OCI-LY3 (cell line): ENCODE measurements at regions not wholly inside any gene's neighbourhood (a gene's known extent, or its start where the extent isn't known, plus 50 kb on each side); places are given as distances from the start of the nearest gene placed in this dataset.

Experiments used
- H2AFZ ChIP-seq: fragments of 200-600, 300-600 bp; shearing (Covaris generic); 2 replicates; pipeline ENCODE4 v1.6.0; 2014; ENCODE audit warnings: antibody characterized with exemption, low read depth, low read length
- H3K27ac ChIP-seq: fragments of 200-600, 300-600 bp; sonication (generic); 2 replicates; pipeline ENCODE4 v1.5.1; 2014; ENCODE audit warnings: mild to moderate bottlenecking, low read length, moderate library complexity, mixed read lengths
- H3K27me3 ChIP-seq: fragments of 200-600, 300-600 bp; sonication (generic); 2 replicates; pipeline ENCODE4 v1.6.1; 2014; ENCODE audit warnings: low read depth, low read length, mixed read lengths
- H3K36me3 ChIP-seq: fragments of 200-600, 300-600 bp; sonication (generic); replicated peaks from 2 replicates; pipeline ENCODE3; 2014; ENCODE audit warnings: low read depth, low read length, mixed read lengths
- H3K4me1 ChIP-seq: fragments of 300-600, 200-600 bp; sonication (generic); 2 replicates; pipeline ENCODE4 v1.6.1; 2014; ENCODE audit warnings: low read length, mixed read lengths
- H3K4me2 ChIP-seq: fragments of 200-600, 300-600 bp; sonication (generic); 2 replicates; pipeline ENCODE4 v1.6.1; 2014; ENCODE audit warnings: low read length, mixed read lengths
- H3K4me3 ChIP-seq: fragments of 300-600, 200-600 bp; sonication (generic); 2 replicates; pipeline ENCODE4 v1.5.1; 2014; ENCODE audit warnings: antibody characterized with exemption, mild to moderate bottlenecking, low read length, moderate library complexity
- H3K79me2 ChIP-seq: fragments of 300-600, 200-600 bp; shearing (Covaris generic); 2 replicates; pipeline ENCODE4 v1.6.1; 2014; ENCODE audit warnings: mild to moderate bottlenecking, low read length, mixed read lengths
- H3K9ac ChIP-seq: fragments of 300-600, 200-600 bp; shearing (Covaris generic); 2 replicates; pipeline ENCODE4 v1.6.0; 2014; ENCODE audit warnings: mild to moderate bottlenecking, low read length, moderate library complexity
- H3K9me3 ChIP-seq: fragments of 200-600, 300-600 bp; shearing (Covaris generic); 2 replicates; pipeline ENCODE4 v1.6.1; 2014; ENCODE audit warnings: low read length, mixed read lengths; ENCODE audit not compliant: insufficient read depth
- H4K20me1 ChIP-seq: fragments of 200-600, 300-600 bp; sonication (generic); 2 replicates; pipeline ENCODE4 v1.6.1; 2016; ENCODE audit warnings: low read length, mixed read lengths; ENCODE audit not compliant: insufficient read depth
- CTCF ChIP-seq: fragments of 200-600, 300-600 bp; sonication (generic); IDR thresholded peaks from 2 replicates; pipeline ENCODE4 v1.5.1; 2014; ENCODE audit warnings: antibody characterized with exemption, low read length, low read depth
- EZH2phosphoT487 ChIP-seq: fragments of 200-600 bp; shearing (Covaris generic); IDR thresholded peaks from 2 replicates; pipeline ENCODE4 v1.6.1; 2018; ENCODE audit warnings: antibody characterized with exemption, mixed run types, low read depth

DNA sequence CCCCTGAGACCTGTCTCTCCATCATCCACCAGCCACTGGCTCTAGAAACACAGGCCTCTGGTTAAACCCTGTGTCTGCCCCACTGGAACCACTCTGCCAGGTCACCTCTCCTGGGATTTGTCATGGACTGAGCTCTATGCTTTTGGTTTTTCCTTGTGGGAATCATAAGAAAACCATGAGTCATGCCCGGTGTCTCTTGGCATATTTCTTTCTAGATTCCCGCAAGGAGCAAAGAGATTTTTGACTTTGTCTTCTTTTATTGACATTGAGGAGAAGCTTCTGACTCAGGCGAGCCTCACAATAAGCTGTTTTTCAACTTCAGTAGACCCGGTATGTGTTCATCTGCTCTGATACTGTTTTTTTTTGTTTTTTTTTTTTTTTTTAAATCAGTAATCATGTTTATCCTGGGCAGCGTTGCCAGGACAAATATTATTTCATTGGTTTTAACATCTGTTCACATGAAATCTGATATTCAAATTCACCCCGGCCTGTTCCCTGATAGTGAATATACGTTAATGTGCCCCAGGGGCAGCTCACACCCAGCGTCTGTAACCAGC lies 207.1 kb downstream of the ACKR3 start:
- no peaks in the 10 kb centered on the region for H3K4me1 ChIP-seq
- no peak overlapping the region for H3K4me3 ChIP-seq
- H3K4me2 ChIP-seq: no peak overlapping the region
- H3K36me3 ChIP-seq: no peaks in the 10 kb centered on the region
- TF ChIP-seq CTCF (no peak), EZH2phosphoT487 (no peak)
- no peaks in the 10 kb centered on the region for H4K20me1 ChIP-seq
- H3K79me2 ChIP-seq: no peaks in the 10 kb centered on the region
- no peaks in the 10 kb centered on the region for H3K9me3 ChIP-seq
- no peak overlapping the region for H3K9ac ChIP-seq
- H3K27me3 ChIP-seq: no peaks in the 10 kb centered on the region
- H3K27ac ChIP-seq: no peak overlapping the region
- H2AFZ ChIP-seq: no peak overlapping the region

- H3K27me3 ChIP-seq: no peaks in the 10 kb centered on the region
- H2AFZ ChIP-seq: no peak overlapping the region
- H3K4me1 ChIP-seq: no peaks in the 10 kb centered on the region
- TF ChIP-seq CTCF (no peak), EZH2phosphoT487 (no peak)
- H3K4me2 ChIP-seq: no peak overlapping the region
- no peaks in the 10 kb centered on the region for H3K79me2 ChIP-seq
- H3K9ac ChIP-seq: no peak overlapping the region
- H4K20me1 ChIP-seq: no peaks in the 10 kb centered on the region
- no peaks in the 10 kb centered on the region for H3K36me3 ChIP-seq
- H3K27ac ChIP-seq: no peak overlapping the region
- H3K4me3 ChIP-seq: no peak overlapping the region
- no peaks in the 10 kb centered on the region for H3K9me3 ChIP-seq
Measured at GRCh38 chr2:236777408-236777807, 207.8 kb downstream of the ACKR3 start.

GRCh38 chr2:236781933-236782816 lies 212.6 kb downstream of the ACKR3 start:
- TF ChIP-seq EZH2phosphoT487 (no peak), CTCF (no peak)
- Histone ChIP-seq H3K9ac (no peak overlapping the region), H3K4me1 (no peaks in the 10 kb centered on the region), H2AFZ (no peak overlapping the region), H3K4me2 (no peak overlapping the region), H3K27ac (no peak overlapping the region), H4K20me1 (no peaks in the 10 kb centered on the region), H3K9me3 (no peaks in the 10 kb centered on the region), H3K4me3 (no peak overlapping the region), H3K79me2 (no peaks in the 10 kb centered on the region), H3K27me3 (no peaks in the 10 kb centered on the region), H3K36me3 (no peaks in the 10 kb centered on the region)

GRCh38 chr2:236782938-236783337 lies 213.3 kb downstream of the ACKR3 start:
- Histone ChIP-seq H4K20me1 (no peaks in the 10 kb centered on the region), H3K27ac (no peak overlapping the region), H3K9me3 (no peaks in the 10 kb centered on the region), H2AFZ (no peak overlapping the region), H3K4me1 (no peaks in the 10 kb centered on the region), H3K4me3 (no peak overlapping the region), H3K9ac (no peak overlapping the region), H3K4me2 (no peak overlapping the region), H3K36me3 (no peaks in the 10 kb centered on the region), H3K79me2 (no peaks in the 10 kb centered on the region), H3K27me3 (no peaks in the 10 kb centered on the region)
- no peak for TF ChIP-seq EZH2phosphoT487
- TF ChIP-seq CTCF: no peak
